ENCODE measurements at regions not wholly inside any gene's neighbourhood (a gene's known extent, or its start where the extent isn't known, plus 50 kb on each side); places are given as distances from the start of the nearest gene placed in this dataset.
"Not testable (repeated sequence)": the region's sequence is repeated elsewhere in the genome, so short reads cannot be mapped to it uniquely, and the experiment has no call there.

- DNase-seq = no peak
Measured at GRCh38 chr4:167944721-167945120, 147.6 kb upstream of the ANXA10 start.

GRCh38 chr4:167955006-167955405 lies 137.3 kb upstream of the ANXA10 start:
- DNase-seq = no peak

- no peak for DNase-seq
Measured at GRCh38 chr4:167956676-167957075, 135.7 kb upstream of the ANXA10 start.

- DNase-seq = no peak
Measured at GRCh38 chr4:167964766-167965373, 127.5 kb upstream of the ANXA10 start.

GRCh38 chr4:167966143-167966542 lies 126.2 kb upstream of the ANXA10 start:
- DNase-seq = no peak

- DNase-seq = no peak
Measured at GRCh38 chr4:167973513-167973912, 118.8 kb upstream of the ANXA10 start.

GRCh38 chr4:167985565-167985964 lies 106.8 kb upstream of the ANXA10 start:
- DNase-seq = no peak

GRCh38 chr4:167986044-167986443 lies 106.3 kb upstream of the ANXA10 start:
- no peak for DNase-seq

- DNase-seq = no peak
Measured at GRCh38 chr4:167987285-167987684, 105.1 kb upstream of the ANXA10 start.

GRCh38 chr4:167989815-167990214 lies 102.5 kb upstream of the ANXA10 start:
- no peak for DNase-seq

GRCh38 chr4:168008112-168008511 lies 84.2 kb upstream of the ANXA10 start:
- not testable (repeated sequence) for DNase-seq

- DNase-seq = no peak
Measured at GRCh38 chr4:168019019-168019651, 73.2 kb upstream of the ANXA10 start.

- no peak for DNase-seq
Measured at GRCh38 chr4:168019921-168020320, 72.4 kb upstream of the ANXA10 start.

- no peak for DNase-seq
Measured at GRCh38 chr4:168021666-168022065, 70.7 kb upstream of the ANXA10 start.

GRCh38 chr4:168028568-168028967 lies 63.8 kb upstream of the ANXA10 start:
- DNase-seq = no peak

- DNase-seq = no peak
Measured at GRCh38 chr4:168028970-168029597, 63.3 kb upstream of the ANXA10 start.

GRCh38 chr4:168037676-168038075 lies 54.7 kb upstream of the ANXA10 start:
- no peak for DNase-seq

GRCh38 chr4:168039593-168039992 lies 52.7 kb upstream of the ANXA10 start:
- no peak for DNase-seq

Data from right kidney (tissue), 1 donor.